CD4-positive, alpha-beta T cell treated with Interleukin-4 for 1 hour (primary cell): ENCODE measurements at regions not wholly inside any gene's neighbourhood (a gene's known extent, or its start where the extent isn't known, plus 50 kb on each side); places are given as distances from the start of the nearest gene placed in this dataset.
"Not testable (repeated sequence)": the region's sequence is repeated elsewhere in the genome, so short reads cannot be mapped to it uniquely, and the experiment has no call there.

Experiments
- DNase-seq, 2 donors: peaks; one replicate each; pipeline ENCODE4 v3.0.0-alpha.2; 2020 to 2022

GRCh38 chr6:141437011-141437410, 695.7 kb upstream of the GJE1 start:
- DNase-seq, result no peak

- DNase-seq, result no peak
These were observed 706.2 kb upstream of the GJE1 start for GRCh38 chr6:141426400-141426980.

GRCh38 chr6:141421378-141421777, 711.3 kb upstream of the GJE1 start:
- no peak for DNase-seq

- no peak for DNase-seq
These were observed 714.6 kb upstream of the GJE1 start for GRCh38 chr6:141418076-141418475.

GRCh38 chr6:141415896-141416295, 716.8 kb upstream of the GJE1 start:
- no peak for DNase-seq

- DNase-seq, result no peak
These were observed 719.5 kb upstream of the GJE1 start for GRCh38 chr6:141413196-141413595.

- DNase-seq, result no peak
These were observed 726.0 kb upstream of the GJE1 start for GRCh38 chr6:141406761-141407160.

GRCh38 chr6:141403827-141404226, 728.9 kb upstream of the GJE1 start:
- DNase-seq, result no peak

- DNase-seq, result no peak
These were observed 729.6 kb upstream of the GJE1 start for GRCh38 chr6:141403103-141403502.

- DNase-seq, result no peak
These were observed 730.2 kb upstream of the GJE1 start for GRCh38 chr6:141402489-141402888.

GRCh38 chr6:141401851-141402250, 730.9 kb upstream of the GJE1 start:
- DNase-seq, result no peak

GRCh38 chr6:141401168-141401567, 731.6 kb upstream of the GJE1 start:
- no peak for DNase-seq

GRCh38 chr6:141398949-141399348, 733.8 kb upstream of the GJE1 start:
- no peak for DNase-seq

GRCh38 chr6:141395443-141396008, 737.2 kb upstream of the GJE1 start:
- DNase-seq, result no peak

- no peak for DNase-seq
These were observed 738.1 kb upstream of the GJE1 start for GRCh38 chr6:141394565-141395051.

GRCh38 chr6:141394125-141394536, 738.6 kb upstream of the GJE1 start:
- DNase-seq, result no peak

- no peak for DNase-seq
These were observed 739.2 kb upstream of the GJE1 start for GRCh38 chr6:141393405-141394124.

- not testable (repeated sequence) for DNase-seq
These were observed 741.6 kb upstream of the GJE1 start for GRCh38 chr6:141391135-141391534.

GRCh38 chr6:141388666-141389065, 744.1 kb upstream of the GJE1 start:
- no peak for DNase-seq

- DNase-seq, result no peak
These were observed 762.3 kb upstream of the GJE1 start for GRCh38 chr6:141370438-141370837.

- DNase-seq, result not testable (repeated sequence)
These were observed 765.9 kb upstream of the GJE1 start for GRCh38 chr6:141366796-141367195.

GRCh38 chr6:141364694-141365093, 768.0 kb upstream of the GJE1 start:
- DNase-seq, result no peak

- DNase-seq, result no peak
These were observed 768.5 kb upstream of the GJE1 start for GRCh38 chr6:141364232-141364631.

GRCh38 chr6:141361559-141361958, 771.2 kb upstream of the GJE1 start:
- DNase-seq, result no peak
